WERI-Rb-1 (cell line): ENCODE measurements at regions not wholly inside any gene's neighbourhood (a gene's known extent, or its start where the extent isn't known, plus 50 kb on each side); places are given as distances from the start of the nearest gene placed in this dataset.

ENCODE experiments used
- DNase-seq: peaks from one replicate; pipeline ENCODE4 v3.0.0-alpha.2; 2020
- H3K27ac ChIP-seq: fragments of 250-450 bp; sonication (Bioruptor Pico); 2 replicates; pipeline ENCODE4 v1.5.1; 2020; ENCODE audit warnings: mild to moderate bottlenecking, moderate library complexity
- H3K27me3 ChIP-seq: fragments of 250-450 bp; sonication (Bioruptor Pico); 2 replicates; pipeline ENCODE4 v1.5.1; 2021; ENCODE audit warnings: mild to moderate bottlenecking, low read depth, moderate library complexity; ENCODE audit not compliant: insufficient read depth, severe bottlenecking
- H3K36me3 ChIP-seq: fragments of 250-450 bp; sonication (Bioruptor Pico); 2 replicates; pipeline ENCODE4 v1.5.1; 2020; ENCODE audit warnings: mild to moderate bottlenecking, moderate library complexity
- H3K4me3 ChIP-seq: 2 replicates; pipeline ENCODE4 v1.5.1; 2011; ENCODE audit warnings: low read depth, mild to moderate bottlenecking, control low read depth, low read length
- H3K9me3 ChIP-seq: fragments of 250-450 bp; sonication (Bioruptor Pico); 2 replicates; pipeline ENCODE4 v1.5.1; 2021; ENCODE audit warnings: mild to moderate bottlenecking, moderate library complexity; ENCODE audit not compliant: severe bottlenecking
- CTCF ChIP-seq: IDR thresholded peaks from 2 replicates; pipeline ENCODE4 v1.5.1; 2011; ENCODE audit warnings: low read depth, mild to moderate bottlenecking, control low read depth, inconsistent platforms, low read length

- Histone ChIP-seq H3K27ac (no peak overlapping the region), H3K9me3 (no peaks in the 10 kb centered on the region), H3K4me3 (no peak overlapping the region), H3K36me3 (no peaks in the 10 kb centered on the region), H3K27me3 (peaks cover 91% of the 10 kb centered on the region)
- no peak for DNase-seq
- no peak for TF ChIP-seq CTCF
Measured at GRCh38 chr1:14522926-14523241, 75.6 kb upstream of the KAZN start.

DNA sequence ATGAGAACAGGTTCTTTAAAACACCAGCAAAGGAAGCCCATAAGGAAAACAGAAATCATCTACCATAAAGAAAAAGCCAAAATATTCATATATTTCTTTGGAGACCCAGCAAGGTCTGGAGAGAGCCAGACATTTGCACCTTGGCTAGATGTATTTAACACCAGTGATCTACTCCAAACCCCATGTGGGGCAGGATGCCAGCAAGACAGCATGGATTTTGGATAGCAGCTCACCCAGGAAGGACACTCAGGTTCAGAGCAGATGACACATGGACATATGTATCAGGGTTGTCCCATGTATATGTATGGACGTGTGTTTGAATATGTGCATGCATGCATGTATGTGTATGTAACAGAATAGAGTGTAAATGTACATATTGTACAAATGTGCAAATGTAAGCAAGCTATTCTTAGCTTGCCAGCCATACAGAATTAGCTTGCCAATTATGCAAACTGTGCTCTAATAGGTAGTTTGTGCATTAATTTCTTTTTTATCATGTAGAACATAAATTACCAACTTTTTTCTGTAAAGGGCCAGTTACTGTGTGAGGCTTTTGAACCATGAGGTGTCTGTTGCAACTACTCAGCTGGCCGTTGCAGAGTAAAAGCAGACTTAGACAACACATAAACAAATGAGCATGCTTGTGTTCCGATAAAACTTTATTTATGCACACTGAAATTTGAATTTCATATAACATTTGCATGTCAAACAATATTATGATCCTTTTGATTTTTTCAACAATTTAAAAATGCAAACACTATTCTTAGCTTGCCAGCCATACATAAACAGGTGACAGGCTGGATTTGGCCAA lies 73.5 kb upstream of the KAZN start:
- Histone ChIP-seq H3K27me3 (peaks cover 89% of the 10 kb centered on the region), H3K36me3 (no peaks in the 10 kb centered on the region), H3K9me3 (no peaks in the 10 kb centered on the region), H3K4me3 (no peak overlapping the region), H3K27ac (no peak overlapping the region)
- DNase-seq: no peak
- no peak for TF ChIP-seq CTCF

DNA sequence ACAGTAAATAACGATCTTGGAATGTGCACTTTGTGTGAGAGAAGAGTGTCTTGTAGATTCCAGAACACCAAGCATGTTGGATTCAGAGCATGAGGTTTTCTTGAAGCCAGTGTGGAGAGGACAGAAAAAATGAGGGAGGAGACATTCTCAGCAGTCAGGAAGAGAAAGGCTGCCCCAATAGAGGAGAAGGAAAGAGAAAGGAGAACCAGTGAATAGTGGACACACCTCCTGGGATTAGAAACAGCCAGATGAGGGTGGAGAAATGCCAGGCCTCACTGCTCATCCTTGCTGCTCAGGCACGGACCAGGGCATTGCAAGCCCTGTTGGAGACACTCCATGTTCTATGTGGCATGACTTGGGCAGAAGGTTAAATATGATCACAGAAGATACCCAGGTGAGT lies 69.0 kb upstream of the KAZN start:
- no peak for DNase-seq
- no peak overlapping the region for H3K4me3 ChIP-seq
- no peaks in the 10 kb centered on the region for H3K36me3 ChIP-seq
- peaks cover 82% of the 10 kb centered on the region for H3K27me3 ChIP-seq
- TF ChIP-seq CTCF: no peak
- H3K9me3 ChIP-seq: no peaks in the 10 kb centered on the region
- H3K27ac ChIP-seq: no peak overlapping the region

GRCh38 chr1:14531519-14531918 lies 67.0 kb upstream of the KAZN start:
- Histone ChIP-seq H3K4me3 (no peak overlapping the region), H3K27ac (no peak overlapping the region), H3K36me3 (no peaks in the 10 kb centered on the region), H3K9me3 (no peaks in the 10 kb centered on the region), H3K27me3 (peaks cover 77% of the 10 kb centered on the region)
- no peak for TF ChIP-seq CTCF
- no peak for DNase-seq

DNA sequence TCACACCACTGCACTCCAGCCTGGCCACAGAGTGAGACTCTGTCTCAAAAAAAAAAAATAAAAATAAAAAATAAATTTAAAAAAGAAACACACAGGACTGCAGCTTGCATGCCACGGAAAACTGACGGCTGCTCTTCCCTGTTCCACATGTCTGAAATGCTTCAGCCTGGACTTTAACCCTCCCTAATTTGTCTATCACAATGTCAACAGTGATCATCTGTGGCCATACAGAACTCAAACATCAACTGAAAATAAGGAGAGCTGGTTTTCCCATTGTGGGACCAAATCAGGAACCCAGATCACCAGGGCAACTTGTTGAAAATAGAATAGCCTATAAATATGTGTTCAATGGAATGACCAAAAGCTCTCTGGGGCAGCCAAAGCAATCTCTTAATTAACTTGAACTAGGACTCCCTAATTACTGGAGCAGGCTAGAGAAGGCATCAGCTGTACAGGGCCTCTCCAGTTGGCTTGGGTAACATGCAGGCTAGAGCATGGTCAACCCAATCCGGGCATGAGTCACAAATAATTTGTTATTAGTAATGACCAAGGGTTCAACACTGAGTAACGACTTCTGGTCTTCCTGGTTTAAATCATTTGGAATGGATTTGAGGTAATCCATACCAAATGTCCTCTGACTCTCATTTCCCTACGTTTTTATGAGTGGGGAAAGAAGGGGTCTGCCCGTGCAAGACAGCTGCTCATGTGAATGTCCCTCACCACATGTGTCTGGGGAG lies 62.7 kb upstream of the KAZN start:
- no peaks in the 10 kb centered on the region for H3K9me3 ChIP-seq
- H3K27me3 ChIP-seq: peaks cover 77% of the 10 kb centered on the region
- H3K4me3 ChIP-seq: no peak overlapping the region
- no peak for DNase-seq
- H3K27ac ChIP-seq: no peak overlapping the region
- H3K36me3 ChIP-seq: no peaks in the 10 kb centered on the region
- no peak for TF ChIP-seq CTCF
